ENCODE measurements at regions not wholly inside any gene's neighbourhood (a gene's known extent, or its start where the extent isn't known, plus 50 kb on each side); places are given as distances from the start of the nearest gene placed in this dataset.

GRCh38 chr5:68441309-68442073 is 225.9 kb downstream of the PIK3R1 start:
- DNase-seq (ENCODE audit: low spot score), result no peak
- ATAC-seq (ENCODE audit: low FRiP score), result no peak
- no peak for TF ChIP-seq CTCF (IDR thresholded peaks at IDR 0.05)

- ATAC-seq (ENCODE audit: low FRiP score) (no peak), DNase-seq (ENCODE audit: low spot score) (no peak)
- TF ChIP-seq CTCF (IDR thresholded peaks at IDR 0.05), result no peak
Measured at GRCh38 chr5:68443091-68443490, 227.5 kb downstream of the PIK3R1 start.

GRCh38 chr5:68444048-68444447 is 228.5 kb downstream of the PIK3R1 start:
- DNase-seq (ENCODE audit: low spot score), result no peak
- no peak for TF ChIP-seq CTCF (IDR thresholded peaks at IDR 0.05)
- ATAC-seq (ENCODE audit: low FRiP score), result no peak

GRCh38 chr5:68444833-68445232 is 229.3 kb downstream of the PIK3R1 start:
- no peak for TF ChIP-seq CTCF (IDR thresholded peaks at IDR 0.05)
- DNase-seq (ENCODE audit: low spot score), result no peak
- ATAC-seq (ENCODE audit: low FRiP score), result peak; percentile 25

GRCh38 chr5:68445257-68446069 is 229.9 kb downstream of the PIK3R1 start:
- no peak for DNase-seq (ENCODE audit: low spot score)
- ATAC-seq (ENCODE audit: low FRiP score), result no peak
- no peak for TF ChIP-seq CTCF (IDR thresholded peaks at IDR 0.05)

GRCh38 chr5:68446070-68446357 is 230.5 kb downstream of the PIK3R1 start:
- TF ChIP-seq CTCF (IDR thresholded peaks at IDR 0.05), result no peak
- ATAC-seq (ENCODE audit: low FRiP score), result no peak
- no peak for DNase-seq (ENCODE audit: low spot score)

- TF ChIP-seq CTCF (IDR thresholded peaks at IDR 0.05), result no peak
- ATAC-seq (ENCODE audit: low FRiP score) (no peak), DNase-seq (ENCODE audit: low spot score) (no peak)
Measured at GRCh38 chr5:68446487-68446894, 230.9 kb downstream of the PIK3R1 start.

Data from omental fat pad (tissue), 3 donors.